NB4 (cell line): ENCODE measurements at regions not wholly inside any gene's neighbourhood (a gene's known extent, or its start where the extent isn't known, plus 50 kb on each side); places are given as distances from the start of the nearest gene placed in this dataset.

ENCODE experiments used
- MAX ChIP-seq: IDR thresholded peaks from 2 replicates; pipeline ENCODE4 v1.6.1; 2011; ENCODE audit warnings: low read depth, low read length
- POLR2A ChIP-seq: IDR thresholded peaks from 2 replicates; pipeline ENCODE4 v1.6.1; 2011; ENCODE audit warnings: mild to moderate bottlenecking; ENCODE audit not compliant: insufficient read length; ENCODE audit errors: extremely low read depth
- TF ChIP-seq, protein P1 (sequence below): IDR thresholded peaks from one replicate; pipeline ENCODE4 v1.5.1; 2012; ENCODE audit warnings: low read depth, low read length

DNA sequence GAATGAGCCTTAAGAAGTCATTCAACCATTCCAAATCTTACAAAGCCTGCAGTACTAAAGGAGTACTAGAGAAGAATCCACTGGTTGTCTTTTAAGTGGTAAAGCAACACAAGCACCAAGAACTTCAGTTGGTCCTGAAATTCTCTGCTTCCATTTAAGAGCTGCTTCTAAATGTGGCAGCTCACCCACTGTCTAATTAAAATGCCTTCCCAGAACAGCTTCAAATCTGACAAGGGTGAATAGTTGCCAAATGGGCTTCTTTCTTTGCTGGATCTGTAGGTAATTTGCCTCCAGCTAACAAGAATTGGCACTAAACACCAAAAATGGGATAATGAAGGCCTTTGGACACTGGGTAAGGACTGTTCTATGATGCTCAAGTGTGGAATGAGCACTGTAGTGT, 72.2 kb upstream of the NAP1L1 start:
- TF ChIP-seq, protein P1, sequence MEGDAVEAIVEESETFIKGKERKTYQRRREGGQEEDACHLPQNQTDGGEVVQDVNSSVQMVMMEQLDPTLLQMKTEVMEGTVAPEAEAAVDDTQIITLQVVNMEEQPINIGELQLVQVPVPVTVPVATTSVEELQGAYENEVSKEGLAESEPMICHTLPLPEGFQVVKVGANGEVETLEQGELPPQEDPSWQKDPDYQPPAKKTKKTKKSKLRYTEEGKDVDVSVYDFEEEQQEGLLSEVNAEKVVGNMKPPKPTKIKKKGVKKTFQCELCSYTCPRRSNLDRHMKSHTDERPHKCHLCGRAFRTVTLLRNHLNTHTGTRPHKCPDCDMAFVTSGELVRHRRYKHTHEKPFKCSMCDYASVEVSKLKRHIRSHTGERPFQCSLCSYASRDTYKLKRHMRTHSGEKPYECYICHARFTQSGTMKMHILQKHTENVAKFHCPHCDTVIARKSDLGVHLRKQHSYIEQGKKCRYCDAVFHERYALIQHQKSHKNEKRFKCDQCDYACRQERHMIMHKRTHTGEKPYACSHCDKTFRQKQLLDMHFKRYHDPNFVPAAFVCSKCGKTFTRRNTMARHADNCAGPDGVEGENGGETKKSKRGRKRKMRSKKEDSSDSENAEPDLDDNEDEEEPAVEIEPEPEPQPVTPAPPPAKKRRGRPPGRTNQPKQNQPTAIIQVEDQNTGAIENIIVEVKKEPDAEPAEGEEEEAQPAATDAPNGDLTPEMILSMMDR, result no peak
- TF ChIP-seq POLR2A (no peak), MAX (no peak)
